Neural cell (in vitro differentiated cells): ENCODE measurements at regions not wholly inside any gene's neighbourhood (a gene's known extent, or its start where the extent isn't known, plus 50 kb on each side); places are given as distances from the start of the nearest gene placed in this dataset.

Experiments
- H2AFZ ChIP-seq: fragments of 200-600, 300-800 bp; sonication (generic), shearing (Covaris generic); 2 replicates; pipeline ENCODE4 v1.6.0; 2014; ENCODE audit warnings: low read depth, mild to moderate bottlenecking, antibody characterized with exemption, low read length, moderate library complexity
- H3F3A ChIP-seq: fragments of 200-600 bp; shearing (Covaris generic); 2 replicates; pipeline ENCODE4 v1.6.1; 2016; ENCODE audit warnings: mild to moderate bottlenecking, moderate library complexity, mixed read lengths, antibody characterized with exemption, low read length; ENCODE audit not compliant: insufficient read depth, poor library complexity, severe bottlenecking
- H3K27ac ChIP-seq: fragments of 200-600, 300-800 bp; sonication (generic), shearing (Covaris generic); 2 replicates; pipeline ENCODE4 v1.5.1; 2014; ENCODE audit warnings: mild to moderate bottlenecking, low read length, moderate library complexity
- H3K27me3 ChIP-seq: fragments of 300-800, 200-600 bp; sonication (generic), shearing (Covaris generic); 2 replicates; pipeline ENCODE4 v1.6.0; 2014; ENCODE audit warnings: mild to moderate bottlenecking, low read depth, low read length, moderate library complexity; ENCODE audit not compliant: insufficient read depth
- H3K36me3 ChIP-seq: fragments of 300-800, 200-600 bp; sonication (generic), shearing (Covaris generic); 2 replicates; pipeline ENCODE4 v1.5.1; 2014; ENCODE audit warnings: mild to moderate bottlenecking, antibody characterized with exemption, low read length, moderate library complexity; ENCODE audit not compliant: insufficient read depth
- H3K4me2 ChIP-seq: fragments of 300-800, 200-600 bp; sonication (generic), shearing (Covaris generic); 2 replicates; pipeline ENCODE4 v1.6.0; 2014; ENCODE audit warnings: mild to moderate bottlenecking, low read length
- H3K4me3 ChIP-seq: fragments of 300-800, 200-600 bp; sonication (generic), shearing (Covaris generic); 2 replicates; pipeline ENCODE4 v1.5.1; 2014; ENCODE audit warnings: mild to moderate bottlenecking, low read length, moderate library complexity
- H3K79me2 ChIP-seq: fragments of 200-600 bp; shearing (Covaris generic); replicated peaks from 2 replicates; pipeline ENCODE4 v1.6.0; 2014; ENCODE audit warnings: mild to moderate bottlenecking, low read length, moderate library complexity; ENCODE audit not compliant: insufficient read depth
- H3K9ac ChIP-seq: fragments of 300-800, 200-600 bp; sonication (generic), shearing (Covaris generic); 2 replicates; pipeline ENCODE4 v1.6.1; 2016; ENCODE audit warnings: mild to moderate bottlenecking, low read length, mixed read lengths
- H3K9me2 ChIP-seq: fragments of 200-600 bp; shearing (Covaris generic); 2 replicates; pipeline ENCODE4 v1.6.1; 2016; ENCODE audit warnings: mild to moderate bottlenecking, low read length, mixed read lengths; ENCODE audit not compliant: insufficient read depth
- H3K9me3 ChIP-seq: fragments of 200-600, 300-800 bp; sonication (generic), shearing (Covaris generic); 2 replicates; pipeline ENCODE4 v1.6.1; 2016; ENCODE audit warnings: mild to moderate bottlenecking, mixed run types, low read length, moderate library complexity, mixed read lengths
- H4K20me1 ChIP-seq: fragments of 200-600 bp; shearing (Covaris generic); 2 replicates; pipeline ENCODE4 v1.6.1; 2016; ENCODE audit warnings: mild to moderate bottlenecking, mixed run types; ENCODE audit not compliant: insufficient read depth
- EP300 ChIP-seq: fragments of 450-650 bp; conservative IDR thresholded peaks from 2 replicates; pipeline ENCODE4 v1.6.1; 2014; ENCODE audit warnings: antibody characterized with exemption, mild to moderate bottlenecking, moderate library complexity; ENCODE audit not compliant: poor library complexity, severe bottlenecking
- EZH2 ChIP-seq: fragments of 200-600, 300-800 bp; shearing (Covaris generic), sonication (generic); IDR thresholded peaks from 2 replicates; pipeline ENCODE4 v1.6.1; 2014; ENCODE audit warnings: antibody characterized with exemption, low read length, borderline replicate concordance, mild to moderate bottlenecking; ENCODE audit not compliant: insufficient read depth, poor library complexity, severe bottlenecking
- MXI1 ChIP-seq: fragments of 450-650 bp; conservative IDR thresholded peaks from 2 replicates; pipeline ENCODE4 v1.6.1; 2014; ENCODE audit warnings: antibody characterized with exemption, mild to moderate bottlenecking; ENCODE audit not compliant: poor library complexity, severe bottlenecking
- POLR2AphosphoS5 ChIP-seq: IDR thresholded peaks from 2 replicates; pipeline ENCODE4 v1.6.1; 2012
- RAD21 ChIP-seq: fragments of 450-650 bp; conservative IDR thresholded peaks from 2 replicates; pipeline ENCODE4 v1.6.1; 2014; ENCODE audit warnings: antibody characterized with exemption, mild to moderate bottlenecking, moderate library complexity
- SMC3 ChIP-seq: fragments of 450-650 bp; conservative IDR thresholded peaks from 2 replicates; pipeline ENCODE4 v1.6.1; 2014; ENCODE audit warnings: antibody characterized with exemption, mild to moderate bottlenecking, moderate library complexity; ENCODE audit not compliant: poor library complexity
- TAF1 ChIP-seq: IDR thresholded peaks from 2 replicates; pipeline ENCODE4 v1.6.1; 2012; ENCODE audit warnings: low read depth
- TF ChIP-seq, protein P1 (sequence below): IDR thresholded peaks from 2 replicates; pipeline ENCODE4 v1.6.1; 2012; ENCODE audit warnings: borderline replicate concordance
- TF ChIP-seq, protein P2 (sequence below): fragments of 450-650 bp; IDR thresholded peaks from 2 replicates; pipeline ENCODE4 v1.5.1; 2014; ENCODE audit warnings: antibody characterized with exemption, mild to moderate bottlenecking, moderate library complexity; ENCODE audit not compliant: poor library complexity, severe bottlenecking

GRCh38 chr3:117557464-117558090, 848.0 kb downstream of the TUSC7 start:
- no peaks in the 10 kb centered on the region for H3K9me2 ChIP-seq
- peak overlapping the region; percentile 14 for H3K4me3 ChIP-seq
- peaks cover 4% of the 10 kb centered on the region for H3F3A ChIP-seq
- no peaks in the 10 kb centered on the region for H3K36me3 ChIP-seq
- no peaks in the 10 kb centered on the region for H4K20me1 ChIP-seq
- peak overlapping the region; percentile 17 for H3K4me2 ChIP-seq
- H3K27ac ChIP-seq, result peak overlapping the region; percentile 65
- H3K27me3 ChIP-seq, result no peaks in the 10 kb centered on the region
- TF ChIP-seq, protein P1, sequence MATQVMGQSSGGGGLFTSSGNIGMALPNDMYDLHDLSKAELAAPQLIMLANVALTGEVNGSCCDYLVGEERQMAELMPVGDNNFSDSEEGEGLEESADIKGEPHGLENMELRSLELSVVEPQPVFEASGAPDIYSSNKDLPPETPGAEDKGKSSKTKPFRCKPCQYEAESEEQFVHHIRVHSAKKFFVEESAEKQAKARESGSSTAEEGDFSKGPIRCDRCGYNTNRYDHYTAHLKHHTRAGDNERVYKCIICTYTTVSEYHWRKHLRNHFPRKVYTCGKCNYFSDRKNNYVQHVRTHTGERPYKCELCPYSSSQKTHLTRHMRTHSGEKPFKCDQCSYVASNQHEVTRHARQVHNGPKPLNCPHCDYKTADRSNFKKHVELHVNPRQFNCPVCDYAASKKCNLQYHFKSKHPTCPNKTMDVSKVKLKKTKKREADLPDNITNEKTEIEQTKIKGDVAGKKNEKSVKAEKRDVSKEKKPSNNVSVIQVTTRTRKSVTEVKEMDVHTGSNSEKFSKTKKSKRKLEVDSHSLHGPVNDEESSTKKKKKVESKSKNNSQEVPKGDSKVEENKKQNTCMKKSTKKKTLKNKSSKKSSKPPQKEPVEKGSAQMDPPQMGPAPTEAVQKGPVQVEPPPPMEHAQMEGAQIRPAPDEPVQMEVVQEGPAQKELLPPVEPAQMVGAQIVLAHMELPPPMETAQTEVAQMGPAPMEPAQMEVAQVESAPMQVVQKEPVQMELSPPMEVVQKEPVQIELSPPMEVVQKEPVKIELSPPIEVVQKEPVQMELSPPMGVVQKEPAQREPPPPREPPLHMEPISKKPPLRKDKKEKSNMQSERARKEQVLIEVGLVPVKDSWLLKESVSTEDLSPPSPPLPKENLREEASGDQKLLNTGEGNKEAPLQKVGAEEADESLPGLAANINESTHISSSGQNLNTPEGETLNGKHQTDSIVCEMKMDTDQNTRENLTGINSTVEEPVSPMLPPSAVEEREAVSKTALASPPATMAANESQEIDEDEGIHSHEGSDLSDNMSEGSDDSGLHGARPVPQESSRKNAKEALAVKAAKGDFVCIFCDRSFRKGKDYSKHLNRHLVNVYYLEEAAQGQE, result no peak
- no peak overlapping the region for H2AFZ ChIP-seq
- H3K9me3 ChIP-seq, result no peaks in the 10 kb centered on the region
- no peaks in the 10 kb centered on the region for H3K79me2 ChIP-seq
- H3K9ac ChIP-seq, result peak overlapping the region; percentile 2

- Histone ChIP-seq H2AFZ (no peak overlapping the region), H3K36me3 (no peaks in the 10 kb centered on the region), H3F3A (peaks cover 4% of the 10 kb centered on the region), H3K79me2 (no peaks in the 10 kb centered on the region), H3K9me2 (no peaks in the 10 kb centered on the region), H3K9me3 (no peaks in the 10 kb centered on the region), H3K27me3 (no peaks in the 10 kb centered on the region), H3K4me3 (no peak overlapping the region), H3K9ac (no peak overlapping the region), H4K20me1 (no peaks in the 10 kb centered on the region), H3K27ac (no peak overlapping the region), H3K4me2 (no peak overlapping the region)
- TF ChIP-seq TAF1 (no peak), EZH2 (no peak), SMC3 (no peak), POLR2AphosphoS5 (no peak)
- TF ChIP-seq, protein P1, result no peak
Observed at GRCh38 chr3:117558681-117559080, 849.1 kb downstream of the TUSC7 start.

DNA sequence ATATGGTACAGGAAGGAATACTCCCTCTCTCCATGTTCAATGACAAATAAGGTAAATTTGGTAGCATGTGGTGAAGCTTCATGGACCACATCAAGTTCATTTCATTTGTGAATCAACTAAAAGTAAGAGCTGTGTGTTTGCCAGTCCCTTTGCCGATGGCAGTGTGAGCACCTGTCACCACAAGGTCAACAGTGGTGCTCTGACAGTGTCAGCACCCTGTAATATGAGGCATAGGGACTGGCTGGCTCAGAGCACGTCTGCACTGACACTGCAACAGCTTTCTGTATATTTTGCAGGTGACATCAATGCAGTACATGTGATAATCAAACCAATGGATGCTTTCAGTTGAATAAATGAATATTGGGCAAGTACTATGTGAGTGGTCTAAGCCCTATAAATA, 852.4 kb downstream of the TUSC7 start:
- TF ChIP-seq, protein P2, sequence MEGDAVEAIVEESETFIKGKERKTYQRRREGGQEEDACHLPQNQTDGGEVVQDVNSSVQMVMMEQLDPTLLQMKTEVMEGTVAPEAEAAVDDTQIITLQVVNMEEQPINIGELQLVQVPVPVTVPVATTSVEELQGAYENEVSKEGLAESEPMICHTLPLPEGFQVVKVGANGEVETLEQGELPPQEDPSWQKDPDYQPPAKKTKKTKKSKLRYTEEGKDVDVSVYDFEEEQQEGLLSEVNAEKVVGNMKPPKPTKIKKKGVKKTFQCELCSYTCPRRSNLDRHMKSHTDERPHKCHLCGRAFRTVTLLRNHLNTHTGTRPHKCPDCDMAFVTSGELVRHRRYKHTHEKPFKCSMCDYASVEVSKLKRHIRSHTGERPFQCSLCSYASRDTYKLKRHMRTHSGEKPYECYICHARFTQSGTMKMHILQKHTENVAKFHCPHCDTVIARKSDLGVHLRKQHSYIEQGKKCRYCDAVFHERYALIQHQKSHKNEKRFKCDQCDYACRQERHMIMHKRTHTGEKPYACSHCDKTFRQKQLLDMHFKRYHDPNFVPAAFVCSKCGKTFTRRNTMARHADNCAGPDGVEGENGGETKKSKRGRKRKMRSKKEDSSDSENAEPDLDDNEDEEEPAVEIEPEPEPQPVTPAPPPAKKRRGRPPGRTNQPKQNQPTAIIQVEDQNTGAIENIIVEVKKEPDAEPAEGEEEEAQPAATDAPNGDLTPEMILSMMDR, result no peak
- TF ChIP-seq MXI1 (no peak), EP300 (no peak), POLR2AphosphoS5 (no peak), EZH2 (no peak), RAD21 (no peak), SMC3 (no peak), TAF1 (no peak)
- TF ChIP-seq, protein P1, result no peak
- Histone ChIP-seq H3K79me2 (no peaks in the 10 kb centered on the region), H3K9me3 (no peaks in the 10 kb centered on the region), H3K27ac (no peak overlapping the region), H4K20me1 (no peaks in the 10 kb centered on the region), H2AFZ (no peak overlapping the region), H3K36me3 (no peaks in the 10 kb centered on the region), H3K9me2 (no peaks in the 10 kb centered on the region), H3F3A (peaks cover 4% of the 10 kb centered on the region), H3K4me2 (no peak overlapping the region), H3K4me3 (no peak overlapping the region), H3K9ac (no peak overlapping the region), H3K27me3 (no peaks in the 10 kb centered on the region)
